GM06990 (cell line): ENCODE measurements at regions not wholly inside any gene's neighbourhood (a gene's known extent, or its start where the extent isn't known, plus 50 kb on each side); places are given as distances from the start of the nearest gene placed in this dataset.

Source experiments
- DNase-seq: peaks from one replicate; pipeline ENCODE4 v3.0.0-alpha.2; 2011; ENCODE audit not compliant: insufficient read length; ENCODE audit errors: extremely low read depth
- H3K27me3 ChIP-seq: replicated peaks from 2 replicates; pipeline ENCODE4 v1.6.0; 2011; ENCODE audit warnings: low read length; ENCODE audit not compliant: control insufficient read depth, insufficient read depth
- H3K36me3 ChIP-seq: 2 replicates; pipeline ENCODE4 v1.5.1; 2011; ENCODE audit warnings: low read length; ENCODE audit not compliant: control insufficient read depth, insufficient read depth
- H3K4me3 ChIP-seq: replicated peaks from 2 replicates; pipeline ENCODE4 v1.5.1; 2011; ENCODE audit warnings: low read depth, mild to moderate bottlenecking, control low read depth, low read length
- CTCF ChIP-seq: IDR thresholded peaks from 2 replicates; pipeline ENCODE4 v1.5.1; 2011; ENCODE audit warnings: low read length, control low read depth, mild to moderate bottlenecking, inconsistent platforms; ENCODE audit not compliant: insufficient read depth, poor library complexity, severe bottlenecking

- Histone ChIP-seq H3K4me3 (no peak overlapping the region), H3K27me3 (no peaks in the 10 kb centered on the region), H3K36me3 (no peaks in the 10 kb centered on the region)
- no peak for DNase-seq
- no peak for TF ChIP-seq CTCF
These were observed 141.0 kb upstream of the BNIP2 start for GRCh38 chr15:59830098-59830497.

- no peak for DNase-seq
These were observed 139.7 kb upstream of the BNIP2 start for GRCh38 chr15:59828861-59829260.

GRCh38 chr15:59828263-59828662 lies 139.1 kb upstream of the BNIP2 start:
- no peak for DNase-seq
- no peak for TF ChIP-seq CTCF

More at GRCh38 chr15:59828861-59829260, 139.7 kb upstream of the BNIP2 start:
- no peaks in the 10 kb centered on the region for H3K27me3 ChIP-seq
- H3K36me3 ChIP-seq = no peaks in the 10 kb centered on the region
- no peak overlapping the region for H3K4me3 ChIP-seq
- TF ChIP-seq CTCF = no peak

GRCh38 chr15:59825901-59826300 lies 136.8 kb upstream of the BNIP2 start:
- Histone ChIP-seq H3K27me3 (no peaks in the 10 kb centered on the region), H3K4me3 (no peak overlapping the region), H3K36me3 (no peaks in the 10 kb centered on the region)
- DNase-seq = no peak
- no peak for TF ChIP-seq CTCF

More at GRCh38 chr15:59828263-59828662, 139.1 kb upstream of the BNIP2 start:
- no peaks in the 10 kb centered on the region for H3K27me3 ChIP-seq
- H3K36me3 ChIP-seq = no peaks in the 10 kb centered on the region
- no peak overlapping the region for H3K4me3 ChIP-seq

- no peak for TF ChIP-seq CTCF
- Histone ChIP-seq H3K4me3 (no peak overlapping the region), H3K36me3 (no peaks in the 10 kb centered on the region), H3K27me3 (no peaks in the 10 kb centered on the region; the same call in 1 of the 2 replicates)
- no peak for DNase-seq
These were observed 132.2 kb upstream of the BNIP2 start for GRCh38 chr15:59821286-59821685.

- DNase-seq = no peak
- Histone ChIP-seq H3K27me3 (peaks cover 1% of the 10 kb centered on the region), H3K36me3 (no peaks in the 10 kb centered on the region), H3K4me3 (no peak overlapping the region)
- TF ChIP-seq CTCF = no peak
These were observed 130.0 kb upstream of the BNIP2 start for GRCh38 chr15:59819092-59819491.
